ENCODE measurements at regions not wholly inside any gene's neighbourhood (a gene's known extent, or its start where the extent isn't known, plus 50 kb on each side); places are given as distances from the start of the nearest gene placed in this dataset.

DNA sequence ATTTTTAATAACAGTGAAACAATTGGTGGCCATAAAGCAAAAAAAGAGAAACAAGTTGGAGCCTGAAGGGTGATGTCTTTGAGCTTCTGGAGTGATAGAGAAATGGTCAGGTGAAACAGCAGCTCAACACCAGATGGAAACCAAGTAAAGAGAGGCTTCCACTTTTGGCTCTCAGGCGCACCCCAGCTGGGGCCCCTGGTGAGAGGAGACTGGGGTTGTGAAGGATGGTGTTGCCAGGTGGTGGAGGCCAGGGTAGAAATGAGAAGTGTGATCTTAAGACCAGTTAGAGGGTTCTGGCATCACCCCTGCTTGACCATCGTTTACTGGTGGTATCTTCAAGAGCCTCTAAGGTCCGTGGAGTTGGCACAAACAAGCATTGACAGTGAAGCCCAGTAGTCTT, 126.0 kb upstream of the AKIRIN2 start:
- H3K4me1 ChIP-seq: no peaks in the 10 kb centered on the region
- 79% methylated on average over 3 of the region's 3 CpGs for WGBS, 2 donors
- no peak overlapping the region for H3K4me3 ChIP-seq
- ATAC-seq (no peak), DNase-seq (no peak)
- H3K36me3 ChIP-seq (replicated peaks in 1 of 2; ENCODE audit: insufficient read depth in 1 of 2, low read depth in 2 of 2): no peaks in the 10 kb centered on the region
- H3K27me3 ChIP-seq: no peaks in the 10 kb centered on the region
- H3K27ac ChIP-seq: no peak overlapping the region
- intact Hi-C loops (cut with DNase I): no loop called here
- no peaks in the 10 kb centered on the region for H3K9me3 ChIP-seq
- TF ChIP-seq, protein P1, sequence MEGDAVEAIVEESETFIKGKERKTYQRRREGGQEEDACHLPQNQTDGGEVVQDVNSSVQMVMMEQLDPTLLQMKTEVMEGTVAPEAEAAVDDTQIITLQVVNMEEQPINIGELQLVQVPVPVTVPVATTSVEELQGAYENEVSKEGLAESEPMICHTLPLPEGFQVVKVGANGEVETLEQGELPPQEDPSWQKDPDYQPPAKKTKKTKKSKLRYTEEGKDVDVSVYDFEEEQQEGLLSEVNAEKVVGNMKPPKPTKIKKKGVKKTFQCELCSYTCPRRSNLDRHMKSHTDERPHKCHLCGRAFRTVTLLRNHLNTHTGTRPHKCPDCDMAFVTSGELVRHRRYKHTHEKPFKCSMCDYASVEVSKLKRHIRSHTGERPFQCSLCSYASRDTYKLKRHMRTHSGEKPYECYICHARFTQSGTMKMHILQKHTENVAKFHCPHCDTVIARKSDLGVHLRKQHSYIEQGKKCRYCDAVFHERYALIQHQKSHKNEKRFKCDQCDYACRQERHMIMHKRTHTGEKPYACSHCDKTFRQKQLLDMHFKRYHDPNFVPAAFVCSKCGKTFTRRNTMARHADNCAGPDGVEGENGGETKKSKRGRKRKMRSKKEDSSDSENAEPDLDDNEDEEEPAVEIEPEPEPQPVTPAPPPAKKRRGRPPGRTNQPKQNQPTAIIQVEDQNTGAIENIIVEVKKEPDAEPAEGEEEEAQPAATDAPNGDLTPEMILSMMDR (IDR thresholded peaks at IDR 0.05): no peak
- no peak for TF ChIP-seq POLR2A (IDR thresholded peaks at IDR 0.05)

DNA sequence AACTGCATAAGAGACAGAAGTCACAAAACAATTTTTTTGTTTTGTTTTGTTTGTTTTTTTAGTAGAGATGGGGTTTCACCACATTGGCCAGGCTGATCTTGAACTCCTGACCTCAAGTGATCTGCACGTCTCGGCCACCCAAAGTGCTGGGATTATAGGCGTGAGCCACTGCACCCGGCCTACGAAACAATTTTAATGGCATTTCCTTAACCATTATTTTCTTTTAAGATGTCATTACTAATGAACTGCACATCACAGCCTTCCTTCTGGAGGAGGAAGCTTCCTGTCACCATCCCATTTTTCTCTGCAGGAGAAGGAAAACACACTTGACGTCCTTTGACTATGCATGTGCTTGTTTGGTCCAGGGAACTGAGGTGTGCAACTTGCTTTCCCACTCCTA, 125.3 kb upstream of the AKIRIN2 start:
- Histone ChIP-seq H3K4me3 (no peak overlapping the region), H3K36me3 (replicated peaks in 1 of 2; ENCODE audit: insufficient read depth in 1 of 2, low read depth in 2 of 2) (no peaks in the 10 kb centered on the region), H3K27me3 (no peaks in the 10 kb centered on the region), H3K9me3 (no peaks in the 10 kb centered on the region), H3K27ac (no peak overlapping the region), H3K4me1 (no peaks in the 10 kb centered on the region)
- no peak for TF ChIP-seq POLR2A (IDR thresholded peaks at IDR 0.05)
- TF ChIP-seq, protein P1 (IDR thresholded peaks at IDR 0.05): no peak
- WGBS, 2 donors: 69 to 78% methylated on average over 6 of the region's 6 CpGs
- intact Hi-C loops (cut with DNase I): no loop called here
- ATAC-seq: no peak
- DNase-seq: no peak

DNA sequence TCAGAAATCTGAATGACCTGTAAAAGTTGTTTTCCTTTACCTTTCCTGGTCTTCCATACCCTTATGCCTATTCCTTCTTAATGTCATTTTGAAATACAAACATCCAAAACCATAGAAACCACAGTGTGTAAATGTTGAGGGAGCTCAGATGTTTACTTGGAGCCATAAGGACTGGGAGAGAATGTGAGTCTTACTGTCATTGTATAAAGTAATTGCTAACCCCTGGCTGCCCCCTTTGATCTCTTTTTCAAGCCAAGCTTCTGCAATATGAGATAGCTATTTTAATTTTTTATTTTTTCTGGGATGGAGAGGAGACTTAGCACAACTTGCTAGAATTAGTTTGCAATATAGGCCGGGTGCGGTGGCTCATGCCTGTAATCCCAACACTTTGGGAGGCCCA, 124.4 kb upstream of the AKIRIN2 start:
- H3K9me3 ChIP-seq: no peaks in the 10 kb centered on the region
- no peaks in the 10 kb centered on the region for H3K27me3 ChIP-seq
- H3K36me3 ChIP-seq (replicated peaks in 1 of 2; ENCODE audit: insufficient read depth in 1 of 2, low read depth in 2 of 2): no peaks in the 10 kb centered on the region
- intact Hi-C loops (cut with DNase I): no loop called here
- no peak overlapping the region for H3K27ac ChIP-seq
- DNase-seq: no peak
- TF ChIP-seq, protein P1 (IDR thresholded peaks at IDR 0.05): no peak
- H3K4me1 ChIP-seq: no peaks in the 10 kb centered on the region
- ATAC-seq: no peak
- no peak overlapping the region for H3K4me3 ChIP-seq
- WGBS, 2 donors: 73 to 82% methylated on average over 2 of the region's 2 CpGs

DNA sequence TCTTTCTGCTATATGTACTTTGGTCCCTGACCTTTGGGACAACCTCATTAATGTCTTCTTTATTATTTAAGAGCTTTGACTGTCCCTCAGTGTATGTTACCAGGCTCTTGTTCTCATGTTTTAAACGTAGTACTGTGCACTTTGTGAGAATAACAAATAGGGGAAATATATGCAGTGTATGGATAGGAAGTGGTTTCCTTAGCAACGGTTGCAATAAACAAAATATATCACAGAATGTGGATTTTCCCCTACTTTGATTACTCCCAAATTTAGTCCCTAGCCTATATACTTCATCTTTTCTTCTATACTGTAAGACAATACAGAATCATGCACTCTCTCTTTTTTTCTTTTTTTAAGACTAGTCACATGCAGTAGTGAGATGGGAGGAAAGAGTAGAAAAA, 123.8 kb upstream of the AKIRIN2 start:
- WGBS, 2 donors: 38 to 46% methylated on average over 2 of the region's 2 CpGs

DNA sequence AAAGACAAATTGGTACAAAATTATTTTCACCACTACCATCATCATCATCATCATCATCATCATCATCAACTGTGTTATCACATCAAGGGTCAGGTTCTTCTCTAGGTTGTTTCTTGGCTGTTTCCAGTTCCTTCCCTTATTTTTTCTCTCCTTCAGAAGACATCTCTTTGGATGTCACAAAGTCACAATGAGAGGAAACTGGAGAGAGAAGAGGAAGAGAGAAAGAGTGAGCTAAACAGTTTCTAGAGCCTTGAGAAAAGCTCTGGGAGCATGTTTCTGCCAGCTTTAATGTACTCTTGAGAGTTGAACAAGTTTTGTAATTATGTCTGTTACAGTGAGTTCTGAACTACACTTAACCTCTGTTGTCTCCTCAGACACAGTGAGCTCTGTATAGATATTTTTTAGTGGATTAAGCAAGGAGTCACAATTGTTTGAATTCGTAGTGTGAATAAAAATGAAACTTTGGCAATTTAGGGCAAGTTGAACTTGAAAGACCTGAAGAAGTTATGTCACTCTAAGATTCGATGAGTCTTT, 123.0 kb upstream of the AKIRIN2 start:
- Histone ChIP-seq H3K27ac (no peak overlapping the region), H3K4me3 (no peak overlapping the region), H3K9me3 (no peaks in the 10 kb centered on the region), H3K4me1 (no peaks in the 10 kb centered on the region), H3K36me3 (replicated peaks in 1 of 2; ENCODE audit: insufficient read depth in 1 of 2, low read depth in 2 of 2) (no peaks in the 10 kb centered on the region), H3K27me3 (no peaks in the 10 kb centered on the region)
- no peak for TF ChIP-seq POLR2A (IDR thresholded peaks at IDR 0.05)
- TF ChIP-seq, protein P1 (IDR thresholded peaks at IDR 0.05): no peak
- intact Hi-C loops (cut with DNase I): no loop called here
- 37 to 49% methylated on average over 2 of the region's 2 CpGs for WGBS, 2 donors
- DNase-seq: no peak
- ATAC-seq: no peak

More for the DNA sequence above, 123.8 kb upstream of the AKIRIN2 start:
- H3K4me1 ChIP-seq: no peaks in the 10 kb centered on the region
- intact Hi-C loops (cut with DNase I): no loop called here
- no peaks in the 10 kb centered on the region for H3K27me3 ChIP-seq
- H3K36me3 ChIP-seq (replicated peaks in 1 of 2; ENCODE audit: insufficient read depth in 1 of 2, low read depth in 2 of 2): no peaks in the 10 kb centered on the region
- H3K27ac ChIP-seq: no peak overlapping the region
- DNase-seq (no peak), ATAC-seq (no peak)
- TF ChIP-seq, protein P1 (IDR thresholded peaks at IDR 0.05): no peak
- no peak for TF ChIP-seq POLR2A (IDR thresholded peaks at IDR 0.05)
- H3K4me3 ChIP-seq: no peak overlapping the region
- H3K9me3 ChIP-seq: no peaks in the 10 kb centered on the region

Measured in body of pancreas (tissue), 4 donors.